GM18873 (cell line): ENCODE measurements at regions not wholly inside any gene's neighbourhood (a gene's known extent, or its start where the extent isn't known, plus 50 kb on each side); places are given as distances from the start of the nearest gene placed in this dataset.

Experiments
- ATAC-seq: cut with Tn5 transposase; IDR thresholded peaks from one replicate; pipeline ENCODE4 v1.9.1; 2021; ENCODE audit warnings: mild to moderate bottlenecking, moderate library complexity, moderate number of reproducible peaks; ENCODE audit not compliant: unreplicated experiment, low FRiP score

DNA sequence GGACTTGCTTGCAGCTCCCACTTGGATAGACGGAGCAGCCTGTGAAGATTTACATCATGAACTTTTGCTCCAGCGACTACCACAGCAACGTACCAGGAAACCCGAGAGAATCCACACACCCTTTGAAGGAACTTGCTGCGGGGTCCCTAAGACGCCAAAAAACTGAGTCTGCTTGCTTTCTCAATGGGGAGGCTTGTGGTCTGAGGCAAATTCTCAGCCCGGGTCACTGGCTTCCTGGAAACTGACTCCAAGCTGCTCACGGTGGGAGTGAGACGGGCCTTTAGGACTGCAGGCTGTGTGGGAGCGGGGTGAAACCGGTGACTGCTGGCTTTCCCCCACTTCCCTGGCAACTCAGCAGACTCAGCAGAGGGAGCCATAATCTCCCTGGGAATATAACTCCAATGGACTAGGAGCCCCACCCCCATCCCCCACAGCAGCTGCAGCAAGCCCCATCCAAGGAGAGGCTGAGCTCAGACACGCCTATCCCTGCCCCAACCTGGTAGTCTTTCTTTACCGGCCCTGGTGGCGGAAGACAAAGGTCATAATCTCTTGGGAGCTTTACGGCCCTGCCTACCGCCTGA is 466.0 kb downstream of the CAAP1 start:
- ATAC-seq: no peak

DNA sequence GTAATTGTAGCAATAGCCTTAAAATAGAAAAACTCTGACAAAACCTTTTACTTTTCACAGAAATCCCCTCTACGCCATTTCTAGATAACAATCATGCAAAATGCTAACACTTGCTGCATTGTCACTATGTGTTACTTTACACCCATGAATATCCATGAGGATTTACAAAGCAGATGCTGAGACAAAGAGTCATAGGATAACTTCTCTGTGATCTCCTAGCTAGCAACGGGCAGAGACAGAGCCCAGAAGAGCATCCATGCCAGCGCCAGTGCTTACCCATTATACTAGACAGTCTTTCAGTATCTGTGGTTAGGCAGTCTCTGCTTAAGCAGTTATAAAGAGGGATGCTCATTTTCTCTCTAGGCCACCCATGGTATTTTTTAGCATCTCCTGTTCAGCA is 474.1 kb downstream of the CAAP1 start:
- no peak for ATAC-seq

GRCh38 chr9:26415528-26415927 is 477.1 kb downstream of the CAAP1 start:
- ATAC-seq: no peak

- ATAC-seq: no peak
Measured at GRCh38 chr9:26413611-26414010, 479.0 kb downstream of the CAAP1 start.

DNA sequence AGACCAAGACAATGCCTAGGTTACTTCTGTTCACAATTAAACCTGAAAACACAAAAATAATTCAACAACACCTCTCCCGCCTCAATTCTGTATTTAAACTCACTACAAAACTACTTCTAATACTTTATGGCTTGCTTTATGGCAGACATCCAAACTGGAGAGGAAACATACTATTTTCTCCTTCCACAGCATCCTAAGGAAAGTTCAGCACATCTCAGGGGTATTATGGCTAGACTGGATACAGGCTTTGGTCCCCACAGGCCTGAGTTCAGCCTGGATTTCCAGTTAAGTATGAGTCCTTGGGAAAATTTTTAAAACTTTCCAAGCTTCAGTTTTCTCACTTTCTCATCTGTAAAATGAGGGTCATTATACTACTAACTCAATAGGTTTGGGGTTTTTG is 480.2 kb downstream of the CAAP1 start:
- ATAC-seq: no peak

GRCh38 chr9:26406676-26407075 is 485.9 kb downstream of the CAAP1 start:
- ATAC-seq: no peak

- ATAC-seq: no peak
Measured at GRCh38 chr9:26399556-26399955, 493.0 kb downstream of the CAAP1 start.

DNA sequence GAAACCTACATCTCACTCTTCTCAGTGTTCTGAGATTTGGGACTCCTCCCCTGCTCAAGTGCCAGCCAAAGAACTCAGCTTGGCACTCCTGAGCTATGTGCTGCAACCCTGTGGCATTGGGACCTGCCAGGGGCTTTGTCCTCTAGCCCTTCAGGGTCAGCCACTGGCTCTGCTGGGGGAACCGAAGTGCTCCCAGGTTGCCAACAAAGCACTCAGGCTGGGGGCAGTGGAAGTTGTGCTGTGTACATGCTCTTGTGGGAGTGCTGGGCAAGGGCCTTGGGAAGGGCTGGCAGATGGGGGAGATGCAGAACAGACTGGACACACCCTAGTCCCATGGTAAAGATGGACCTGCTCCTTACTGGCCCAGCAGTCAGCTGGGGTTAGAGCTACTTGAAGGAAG is 498.6 kb downstream of the CAAP1 start:
- no peak for ATAC-seq

- no peak for ATAC-seq
Measured at GRCh38 chr9:26392639-26393038, 500.0 kb downstream of the CAAP1 start.

DNA sequence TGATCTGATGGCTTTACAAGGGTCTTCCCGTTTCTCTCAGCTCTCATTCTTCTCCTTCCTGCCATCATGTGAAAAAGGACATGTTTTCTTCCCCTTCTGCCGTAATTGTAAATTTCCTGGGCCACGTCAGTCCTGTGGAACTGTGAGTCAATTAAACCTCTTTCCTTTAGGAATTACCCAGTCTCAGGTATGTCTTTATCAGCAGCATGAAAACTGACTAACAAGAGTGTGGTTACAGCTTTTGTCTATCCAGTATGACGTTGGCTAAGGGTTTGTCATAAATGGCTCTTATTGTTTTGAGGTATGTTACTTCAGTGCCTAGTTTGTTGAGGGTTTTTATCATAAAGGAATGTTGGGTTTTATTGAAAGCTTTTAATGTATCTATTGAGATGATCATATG is 501.6 kb downstream of the CAAP1 start:
- no peak for ATAC-seq

- no peak for ATAC-seq
Measured at GRCh38 chr9:26375448-26375847, 517.2 kb downstream of the CAAP1 start.

GRCh38 chr9:26373616-26374015 is 519.0 kb downstream of the CAAP1 start:
- ATAC-seq: no peak

DNA sequence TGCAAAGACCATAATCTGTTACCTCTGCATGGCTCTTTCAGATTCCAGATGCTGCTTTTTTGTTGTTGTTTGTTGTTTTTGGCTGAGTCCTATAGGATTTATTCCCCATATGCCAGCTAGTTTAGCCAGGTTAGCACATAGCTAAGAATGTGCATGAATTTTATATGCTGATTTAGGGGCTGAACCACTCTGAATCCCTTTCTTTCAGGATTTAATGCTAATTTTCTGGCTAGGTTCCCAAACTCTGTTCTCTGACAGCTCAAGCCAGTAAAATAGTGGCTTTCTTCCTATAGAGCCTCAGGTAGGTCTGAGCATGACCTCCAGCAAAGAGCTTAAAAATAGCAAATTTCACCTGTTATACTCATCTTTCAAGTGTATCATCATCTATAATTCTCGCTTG is 521.4 kb downstream of the CAAP1 start:
- ATAC-seq: no peak

- ATAC-seq: no peak
Measured at GRCh38 chr9:26369093-26369492, 523.5 kb downstream of the CAAP1 start.

GRCh38 chr9:26368241-26368640 is 524.4 kb downstream of the CAAP1 start:
- no peak for ATAC-seq

DNA sequence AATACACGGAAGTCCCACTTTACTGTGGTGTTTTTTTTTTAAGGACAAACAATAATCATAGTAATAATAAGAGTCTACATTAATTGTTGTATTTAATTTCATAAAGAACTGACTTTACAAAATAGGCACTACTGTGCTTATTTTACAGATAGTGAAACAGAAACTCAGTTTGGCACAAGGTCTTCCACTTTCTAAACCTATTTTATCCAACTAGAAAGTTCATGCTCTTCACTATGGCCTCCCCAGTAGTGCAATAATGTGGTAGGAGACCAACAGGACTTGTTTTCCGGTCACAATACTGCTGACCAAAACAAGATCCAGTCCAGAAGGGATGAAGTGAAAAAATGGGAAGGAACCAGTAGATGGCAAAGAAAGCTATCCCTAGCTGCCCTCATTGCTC is 531.6 kb downstream of the CAAP1 start:
- ATAC-seq: no peak

- no peak for ATAC-seq
Measured at GRCh38 chr9:26358836-26359235, 533.8 kb downstream of the CAAP1 start.

DNA sequence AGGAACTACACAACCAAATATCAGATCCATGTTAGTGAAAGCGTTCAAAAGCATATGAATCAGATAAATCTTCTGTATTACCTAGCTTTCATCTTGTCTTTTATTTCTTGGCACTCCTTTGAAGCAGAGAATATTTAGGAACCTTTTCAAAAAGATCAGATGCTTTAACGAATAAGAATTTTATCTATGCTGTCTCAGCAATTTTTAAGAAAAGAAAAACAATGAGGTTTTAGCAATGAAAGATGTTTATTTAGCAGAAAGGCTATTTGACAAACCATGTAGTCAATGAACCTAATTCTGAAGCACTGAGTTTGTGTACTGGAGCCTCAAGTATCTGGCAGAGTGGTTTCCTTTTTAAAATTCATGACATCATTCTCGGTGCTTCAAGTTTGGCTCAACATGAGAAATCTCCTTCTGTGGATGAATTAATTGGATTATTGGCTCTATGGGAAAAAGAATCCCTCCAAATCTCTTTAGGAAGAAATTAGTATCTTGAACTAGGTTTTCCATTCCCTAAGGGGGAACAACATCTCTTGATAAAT is 534.7 kb downstream of the CAAP1 start:
- ATAC-seq: no peak

DNA sequence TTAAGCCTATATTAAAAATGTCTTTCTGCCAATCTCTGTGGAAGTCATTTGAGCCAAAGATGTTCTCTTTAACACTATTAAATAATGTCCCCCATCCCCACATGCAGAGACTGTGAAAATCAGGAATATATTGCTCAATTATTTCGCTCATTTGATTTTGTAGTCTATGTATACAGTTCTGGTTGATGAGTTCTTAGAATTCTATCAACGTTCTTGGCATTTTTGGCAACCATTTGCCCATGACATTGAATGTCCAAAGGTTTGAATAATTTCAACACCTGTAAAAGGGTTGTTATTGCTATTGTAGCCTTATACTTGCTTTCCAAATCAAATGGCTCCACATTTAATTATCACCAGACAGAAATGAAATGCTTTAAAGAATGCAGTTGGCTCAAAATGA is 536.1 kb downstream of the CAAP1 start:
- no peak for ATAC-seq

DNA sequence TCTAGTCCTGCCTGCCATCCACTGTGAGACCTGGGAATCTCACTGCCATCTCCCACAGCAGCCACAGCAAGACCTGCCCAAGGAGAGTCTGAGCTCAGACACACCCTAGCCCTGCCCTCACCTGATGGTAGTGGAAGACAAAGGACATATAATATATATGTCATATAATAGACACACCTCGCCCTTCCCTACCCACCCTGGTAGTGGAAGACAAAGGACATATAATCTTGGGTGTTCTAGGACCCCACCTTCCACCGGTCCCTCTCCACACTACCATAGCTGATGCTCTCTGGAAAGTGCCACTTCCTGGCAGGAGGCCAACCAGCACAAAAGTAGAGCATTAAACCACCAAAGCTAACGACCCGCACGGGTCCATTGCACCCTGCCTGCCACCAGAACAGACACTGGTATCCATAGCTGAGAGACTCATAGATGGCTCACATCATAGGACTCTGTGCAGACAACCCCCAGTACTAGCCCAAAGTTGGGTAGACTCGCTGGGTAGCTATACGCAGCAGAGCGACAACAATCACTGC is 545.6 kb downstream of the CAAP1 start:
- ATAC-seq: no peak

GRCh38 chr9:26341545-26341944 is 551.1 kb downstream of the CAAP1 start:
- no peak for ATAC-seq

DNA sequence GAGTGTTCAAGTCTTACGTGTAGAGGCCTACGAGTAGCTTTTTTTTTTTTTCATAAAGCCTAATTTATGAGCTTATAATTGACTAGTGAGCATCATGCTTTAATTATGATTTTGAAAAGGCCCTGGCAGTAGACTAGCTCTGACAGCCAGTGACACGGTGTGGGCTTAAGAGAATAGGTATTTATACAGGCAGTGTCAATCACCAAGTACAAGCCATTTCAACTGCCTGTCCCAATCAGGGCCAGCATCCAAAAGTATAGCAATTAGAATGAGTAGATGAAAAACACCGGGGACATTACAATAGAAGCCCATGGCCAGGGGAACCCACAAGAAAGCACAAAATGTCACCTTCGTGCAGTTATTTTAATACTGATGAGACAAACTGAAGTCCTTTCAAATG is 552.8 kb downstream of the CAAP1 start:
- no peak for ATAC-seq

DNA sequence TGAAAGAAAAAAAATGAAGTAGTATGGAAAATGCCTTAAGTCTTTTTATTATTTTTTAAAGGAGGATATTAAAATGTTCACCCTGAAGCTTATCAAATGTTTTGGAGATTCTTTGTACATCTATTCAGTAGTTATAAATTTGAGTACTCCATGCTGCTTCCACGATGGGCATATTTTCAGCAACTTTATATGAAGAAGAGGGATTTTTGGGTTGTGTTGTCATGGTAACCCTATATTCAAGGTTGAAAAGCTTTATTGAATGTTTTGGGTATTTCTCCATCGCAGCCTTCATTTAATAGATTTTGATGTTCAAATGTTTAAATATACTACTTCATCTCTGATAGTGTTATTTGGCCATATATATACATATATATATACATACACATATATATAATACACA is 557.5 kb downstream of the CAAP1 start:
- no peak for ATAC-seq
